Nephron (organoid): ENCODE measurements at regions not wholly inside any gene's neighbourhood (a gene's known extent, or its start where the extent isn't known, plus 50 kb on each side); places are given as distances from the start of the nearest gene placed in this dataset.
A peak's percentile ranks its signal among the peaks of the same experiment; 100 is the strongest.

Experiments used
- H3K27ac Mint-ChIP-seq, 3 experiments: 2 replicates each; pipeline ENCODE4 v1.8.0; 2020; ENCODE audit warnings: mixed read lengths in 3 of 3, mild to moderate bottlenecking in 2 of 3, moderate library complexity in 1 of 3
- H3K27me3 Mint-ChIP-seq: 2 replicates; pipeline ENCODE4 v1.8.0; 2021; ENCODE audit warnings: low read depth, mild to moderate bottlenecking, moderate library complexity, mixed read lengths
- H3K36me3 Mint-ChIP-seq: 2 replicates; pipeline ENCODE4 v1.8.0; 2020; ENCODE audit warnings: low read depth, mixed read lengths
- H3K4me1 Mint-ChIP-seq: 2 replicates; pipeline ENCODE4 v1.8.0; 2020; ENCODE audit warnings: mixed read lengths
- H3K4me3 Mint-ChIP-seq, 3 experiments: 2 replicates each; pipeline ENCODE4 v1.8.0; 2020; ENCODE audit warnings: mild to moderate bottlenecking in 3 of 3, mixed read lengths in 3 of 3, moderate library complexity in 2 of 3
- H3K9me3 Mint-ChIP-seq: 2 replicates; pipeline ENCODE4 v1.8.0; 2020; ENCODE audit warnings: mixed read lengths
- TF ChIP-seq, protein P1 (sequence below), 3 experiments: fragments of 200-600 bp; sonication (generic); IDR thresholded peaks; one replicate each; pipeline ENCODE4 v1.5.0; 2021; ENCODE audit warnings: antibody characterized with exemption in 3 of 3; ENCODE audit not compliant: unreplicated experiment in 3 of 3

DNA sequence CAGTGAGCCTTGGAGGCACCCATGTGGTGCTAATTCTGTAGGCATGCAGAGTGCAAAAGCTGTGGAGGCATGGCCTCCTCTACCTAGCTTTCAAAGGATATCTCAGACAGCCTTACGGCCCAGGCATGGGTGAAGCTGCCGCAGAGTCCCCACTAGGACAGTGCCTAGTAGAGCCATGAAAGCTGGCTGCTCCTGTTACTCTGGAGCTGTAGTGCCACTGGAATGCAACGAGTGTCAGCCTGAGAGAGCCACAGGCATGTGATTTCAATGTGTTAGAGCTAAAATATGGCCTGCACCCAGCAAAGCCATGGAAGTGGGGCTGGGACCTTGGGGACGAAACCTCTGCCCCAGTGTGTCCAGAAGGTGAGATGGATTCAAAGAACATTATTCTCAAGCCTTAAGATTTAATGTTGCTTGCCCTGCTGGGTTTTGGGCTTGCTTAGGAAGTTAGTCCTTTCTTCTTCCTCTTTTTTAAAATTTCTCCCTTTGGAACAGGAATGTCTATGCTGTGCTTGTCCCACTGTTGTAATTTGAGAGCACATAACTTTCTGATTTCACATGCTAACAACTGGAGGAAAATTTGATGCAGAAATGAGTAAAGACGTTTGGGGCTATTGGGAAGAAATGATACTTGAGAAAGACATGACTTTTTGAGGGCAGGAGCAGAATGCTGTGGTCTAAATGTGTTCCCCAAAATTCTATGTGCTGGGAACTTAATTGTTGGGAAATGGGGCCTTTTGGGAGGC, 298.4 kb downstream of the PSAT1 start:
- TF ChIP-seq, protein P1, sequence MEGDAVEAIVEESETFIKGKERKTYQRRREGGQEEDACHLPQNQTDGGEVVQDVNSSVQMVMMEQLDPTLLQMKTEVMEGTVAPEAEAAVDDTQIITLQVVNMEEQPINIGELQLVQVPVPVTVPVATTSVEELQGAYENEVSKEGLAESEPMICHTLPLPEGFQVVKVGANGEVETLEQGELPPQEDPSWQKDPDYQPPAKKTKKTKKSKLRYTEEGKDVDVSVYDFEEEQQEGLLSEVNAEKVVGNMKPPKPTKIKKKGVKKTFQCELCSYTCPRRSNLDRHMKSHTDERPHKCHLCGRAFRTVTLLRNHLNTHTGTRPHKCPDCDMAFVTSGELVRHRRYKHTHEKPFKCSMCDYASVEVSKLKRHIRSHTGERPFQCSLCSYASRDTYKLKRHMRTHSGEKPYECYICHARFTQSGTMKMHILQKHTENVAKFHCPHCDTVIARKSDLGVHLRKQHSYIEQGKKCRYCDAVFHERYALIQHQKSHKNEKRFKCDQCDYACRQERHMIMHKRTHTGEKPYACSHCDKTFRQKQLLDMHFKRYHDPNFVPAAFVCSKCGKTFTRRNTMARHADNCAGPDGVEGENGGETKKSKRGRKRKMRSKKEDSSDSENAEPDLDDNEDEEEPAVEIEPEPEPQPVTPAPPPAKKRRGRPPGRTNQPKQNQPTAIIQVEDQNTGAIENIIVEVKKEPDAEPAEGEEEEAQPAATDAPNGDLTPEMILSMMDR (IDR thresholded peaks at IDR 0.05; ENCODE audit: unreplicated experiment in 3 of 3) = no peak
- no peaks in the 10 kb centered on the region for H3K27me3 Mint-ChIP-seq
- H3K9me3 Mint-ChIP-seq = no peaks in the 10 kb centered on the region
- no peak overlapping the region for H3K4me3 Mint-ChIP-seq
- H3K4me1 Mint-ChIP-seq = peaks cover 7% of the 10 kb centered on the region
- H3K27ac Mint-ChIP-seq = no peak overlapping the region
- no peaks in the 10 kb centered on the region for H3K36me3 Mint-ChIP-seq

DNA sequence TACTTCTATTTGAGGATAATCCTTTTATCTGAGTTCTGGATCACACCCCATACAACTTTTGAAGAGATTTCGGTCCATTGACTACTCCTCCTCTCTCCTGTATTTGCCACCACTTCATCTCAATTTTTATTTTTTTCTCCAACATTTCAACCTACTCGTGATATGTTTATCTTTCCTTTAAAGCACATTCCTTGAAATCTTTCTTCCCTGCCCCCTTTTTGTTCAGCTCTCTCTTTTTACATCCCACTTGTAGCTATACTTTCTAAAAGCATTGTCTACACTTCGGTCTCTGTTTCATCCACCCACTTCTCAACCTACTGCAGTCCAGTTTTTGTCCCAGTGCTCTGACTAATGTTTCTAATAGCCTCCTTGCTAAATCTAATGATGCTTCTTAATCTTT, 299.4 kb downstream of the PSAT1 start:
- TF ChIP-seq, protein P1 (IDR thresholded peaks at IDR 0.05; ENCODE audit: unreplicated experiment in 3 of 3) = no peak
- Mint-ChIP-seq H3K4me1 (peaks cover 7% of the 10 kb centered on the region), H3K27ac (no peak overlapping the region), H3K36me3 (no peaks in the 10 kb centered on the region), H3K27me3 (no peaks in the 10 kb centered on the region), H3K9me3 (no peaks in the 10 kb centered on the region), H3K4me3 (no peak overlapping the region)

DNA sequence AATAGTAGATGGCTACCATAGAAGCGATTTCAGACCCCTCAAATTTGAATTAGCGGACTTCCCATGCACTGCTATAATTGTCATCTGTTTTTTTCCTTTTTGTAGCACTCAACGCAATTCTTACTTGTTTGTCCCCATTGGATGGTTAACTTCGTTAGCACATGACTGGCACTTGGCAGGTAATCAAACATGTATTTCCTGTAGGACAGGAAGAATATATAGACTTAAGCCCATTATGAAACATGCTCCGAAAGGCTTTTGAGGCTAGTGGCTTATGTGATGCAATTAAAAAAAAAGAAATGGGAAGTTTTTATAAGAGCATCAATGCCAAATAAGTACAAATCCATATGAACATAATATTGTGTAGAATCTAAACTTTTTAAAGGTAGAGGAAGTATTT, 301.2 kb downstream of the PSAT1 start:
- Mint-ChIP-seq H3K9me3 (no peaks in the 10 kb centered on the region), H3K36me3 (no peaks in the 10 kb centered on the region), H3K4me3 (no peak overlapping the region), H3K4me1 (peaks cover 9% of the 10 kb centered on the region), H3K27me3 (no peaks in the 10 kb centered on the region), H3K27ac (no peak overlapping the region)
- TF ChIP-seq, protein P1 (IDR thresholded peaks at IDR 0.05; ENCODE audit: unreplicated experiment in 3 of 3) = no peak

DNA sequence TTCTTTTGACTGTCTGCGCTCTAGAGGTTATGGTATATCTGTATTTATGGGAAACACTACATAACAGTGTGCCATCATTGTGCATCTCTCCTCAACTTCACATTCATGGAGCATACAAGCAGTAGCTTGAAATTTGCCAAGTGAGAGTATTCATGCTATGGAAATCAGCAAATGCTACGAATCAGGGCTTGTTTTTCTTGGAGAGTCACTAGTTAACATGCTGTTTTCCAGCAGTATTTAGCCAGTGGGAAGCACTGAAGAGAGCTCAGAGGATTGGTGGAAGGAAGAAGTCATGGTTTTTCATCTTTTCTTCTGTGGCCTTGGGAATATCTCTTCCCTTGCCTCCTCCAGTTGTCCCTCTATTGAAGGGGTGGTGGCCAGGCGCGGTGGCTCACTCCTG, 303.0 kb downstream of the PSAT1 start:
- Mint-ChIP-seq H3K27ac (no peak overlapping the region), H3K4me1 (peaks cover 15% of the 10 kb centered on the region), H3K27me3 (no peaks in the 10 kb centered on the region), H3K36me3 (no peaks in the 10 kb centered on the region), H3K4me3 (no peak overlapping the region), H3K9me3 (no peaks in the 10 kb centered on the region)
- TF ChIP-seq, protein P1 (IDR thresholded peaks at IDR 0.05; ENCODE audit: unreplicated experiment in 3 of 3) = no peak

DNA sequence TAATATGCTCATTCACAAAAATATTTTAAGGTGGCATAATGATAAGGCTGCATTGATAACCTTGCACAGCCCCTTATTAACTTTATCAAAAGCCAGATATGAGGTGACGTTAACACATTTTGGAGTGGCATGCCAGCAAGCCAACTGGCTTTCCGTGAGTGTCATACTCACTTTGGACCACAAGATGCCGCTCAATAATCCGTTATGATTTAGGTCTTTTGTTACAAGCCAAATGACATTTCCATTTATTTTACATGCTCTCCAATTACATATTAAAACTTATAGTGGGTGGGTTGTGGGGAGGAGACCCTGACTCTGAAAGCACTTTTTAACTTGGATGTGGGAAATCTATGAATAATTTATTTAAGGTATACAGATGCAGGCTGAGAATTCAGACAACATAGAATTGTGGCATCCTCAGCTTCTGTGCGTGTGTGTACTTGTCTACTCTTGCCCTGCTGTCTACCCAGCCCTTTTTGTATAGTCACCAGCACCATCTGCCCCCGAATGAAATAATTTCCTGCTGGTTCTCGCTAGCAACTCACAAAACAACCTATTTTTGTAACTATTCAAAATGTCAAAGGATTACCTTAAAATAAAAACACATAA, 305.1 kb downstream of the PSAT1 start:
- no peak overlapping the region for H3K4me3 Mint-ChIP-seq
- no peaks in the 10 kb centered on the region for H3K9me3 Mint-ChIP-seq

More for the DNA sequence above, 305.1 kb downstream of the PSAT1 start:
- Mint-ChIP-seq H3K4me1 (peaks cover 30% of the 10 kb centered on the region), H3K27ac (no peak overlapping the region), H3K27me3 (no peaks in the 10 kb centered on the region), H3K36me3 (no peaks in the 10 kb centered on the region)
- TF ChIP-seq, protein P1 (IDR thresholded peaks at IDR 0.05; ENCODE audit: unreplicated experiment in 3 of 3) = peak; percentile 83 to 92 (median 88)
